ENCODE measurements at regions not wholly inside any gene's neighbourhood (a gene's known extent, or its start where the extent isn't known, plus 50 kb on each side); places are given as distances from the start of the nearest gene placed in this dataset.

DNA sequence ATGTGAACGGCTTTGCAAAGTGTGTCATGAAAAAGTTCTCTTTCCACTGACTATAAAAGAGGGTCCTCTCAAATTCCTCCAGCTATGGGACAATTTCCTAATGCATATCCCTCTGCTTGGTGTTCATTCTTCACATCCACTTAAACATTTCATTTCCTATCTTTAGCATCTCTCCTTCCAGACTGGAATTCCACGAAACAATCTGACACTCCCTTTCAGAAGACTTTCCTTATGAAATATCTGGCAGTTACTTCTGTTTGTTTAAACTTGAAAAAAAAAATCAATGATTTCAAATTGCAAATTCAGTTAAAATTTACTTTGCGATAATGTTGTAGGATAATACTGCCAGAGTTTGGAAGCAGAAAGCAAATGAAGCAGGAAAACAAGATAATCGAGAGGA is 105.8 kb upstream of the SELENOK start:
- peaks cover 5% of the 10 kb centered on the region for H3K4me1 Mint-ChIP-seq (ENCODE audit: low read depth, unreplicated experiment)
- H4K20me1 ChIP-seq (ENCODE audit: insufficient read depth, low read length): no peaks in the 10 kb centered on the region
- no peaks in the 10 kb centered on the region for H3K27me3 ChIP-seq (ENCODE audit: insufficient read depth, low read length)
- H2AFZ ChIP-seq (ENCODE audit: low read depth, low read length): no peak overlapping the region
- H3K9me3 ChIP-seq (ENCODE audit: insufficient read depth, low read depth, low read length): no peaks in the 10 kb centered on the region
- H3K27ac Mint-ChIP-seq (ENCODE audit: unreplicated experiment): no peak overlapping the region
- no peaks in the 10 kb centered on the region for H3K79me2 ChIP-seq (ENCODE audit: insufficient read depth, low read length)
- H3K4me3 ChIP-seq (ENCODE audit: insufficient read depth, low read depth, low read length): no peak overlapping the region
- no peak for FAIRE-seq
- H3K9ac ChIP-seq (ENCODE audit: low read length): no peak overlapping the region
- no peak overlapping the region for H3K27ac ChIP-seq (ENCODE audit: low read depth, low read length)
- no peak for TF ChIP-seq EZH2 (IDR thresholded peaks at IDR 0.05; ENCODE audit: insufficient read depth, low read length)
- TF ChIP-seq, protein P1, sequence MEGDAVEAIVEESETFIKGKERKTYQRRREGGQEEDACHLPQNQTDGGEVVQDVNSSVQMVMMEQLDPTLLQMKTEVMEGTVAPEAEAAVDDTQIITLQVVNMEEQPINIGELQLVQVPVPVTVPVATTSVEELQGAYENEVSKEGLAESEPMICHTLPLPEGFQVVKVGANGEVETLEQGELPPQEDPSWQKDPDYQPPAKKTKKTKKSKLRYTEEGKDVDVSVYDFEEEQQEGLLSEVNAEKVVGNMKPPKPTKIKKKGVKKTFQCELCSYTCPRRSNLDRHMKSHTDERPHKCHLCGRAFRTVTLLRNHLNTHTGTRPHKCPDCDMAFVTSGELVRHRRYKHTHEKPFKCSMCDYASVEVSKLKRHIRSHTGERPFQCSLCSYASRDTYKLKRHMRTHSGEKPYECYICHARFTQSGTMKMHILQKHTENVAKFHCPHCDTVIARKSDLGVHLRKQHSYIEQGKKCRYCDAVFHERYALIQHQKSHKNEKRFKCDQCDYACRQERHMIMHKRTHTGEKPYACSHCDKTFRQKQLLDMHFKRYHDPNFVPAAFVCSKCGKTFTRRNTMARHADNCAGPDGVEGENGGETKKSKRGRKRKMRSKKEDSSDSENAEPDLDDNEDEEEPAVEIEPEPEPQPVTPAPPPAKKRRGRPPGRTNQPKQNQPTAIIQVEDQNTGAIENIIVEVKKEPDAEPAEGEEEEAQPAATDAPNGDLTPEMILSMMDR (IDR thresholded peaks at IDR 0.05; ENCODE audit: insufficient read depth, low read depth, low read length): no peak
- peaks cover 3% of the 10 kb centered on the region for H3K9me3 Mint-ChIP-seq (ENCODE audit: unreplicated experiment)
- DNase-seq (ENCODE audit: low read depth): no peak
- no peaks in the 10 kb centered on the region for H3K4me1 ChIP-seq (ENCODE audit: insufficient read depth, low read length)
- H3K36me3 ChIP-seq (ENCODE audit: insufficient read depth, low read length): no peaks in the 10 kb centered on the region
- no peak overlapping the region for H3K4me2 ChIP-seq (ENCODE audit: low read length)
- peaks cover 15% of the 10 kb centered on the region for H3K27me3 Mint-ChIP-seq (ENCODE audit: low read depth, unreplicated experiment)
- no peak overlapping the region for H3K4me3 Mint-ChIP-seq (ENCODE audit: unreplicated experiment)
- H3K36me3 Mint-ChIP-seq (ENCODE audit: low read depth, unreplicated experiment): no peaks in the 10 kb centered on the region

DNA sequence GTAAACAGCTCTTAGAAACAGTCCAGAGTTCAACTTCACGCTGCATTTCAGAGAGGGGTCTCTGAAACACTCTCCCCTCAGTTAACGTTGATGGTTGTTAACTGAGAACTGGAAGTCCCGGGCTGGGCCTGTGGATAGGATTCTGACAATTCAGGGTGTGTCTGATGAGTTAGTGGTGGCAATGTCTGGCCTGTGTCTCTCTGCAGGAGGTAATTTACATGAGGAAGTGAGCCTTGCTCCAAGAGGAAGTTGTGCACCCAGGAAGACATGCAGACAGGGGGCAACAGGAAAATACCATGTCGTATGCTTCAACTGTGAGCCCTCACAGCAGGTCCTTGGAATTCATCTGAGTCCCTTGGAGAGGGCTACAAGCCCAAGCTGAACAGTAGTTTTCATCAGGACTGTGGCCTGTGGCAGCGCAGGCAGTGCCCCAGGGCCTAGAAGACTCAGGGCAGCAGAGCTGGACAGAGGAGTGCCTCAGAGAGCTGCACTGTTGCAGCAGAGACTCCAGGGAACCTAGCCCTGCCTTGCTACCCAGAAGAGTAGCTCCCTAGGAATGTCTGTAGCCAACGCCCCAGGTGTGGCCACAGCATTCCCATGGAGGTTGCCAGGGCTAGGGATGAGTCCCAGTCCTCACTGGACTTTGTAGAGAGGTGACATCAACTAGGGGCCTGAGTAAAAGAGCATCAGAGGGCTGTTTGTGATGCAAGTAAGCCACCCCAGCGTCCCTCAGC is 104.6 kb upstream of the SELENOK start:
- Histone ChIP-seq H3K27me3 (ENCODE audit: insufficient read depth, low read length) (no peaks in the 10 kb centered on the region), H3K27ac (ENCODE audit: low read depth, low read length) (no peak overlapping the region), H3K9me3 (ENCODE audit: insufficient read depth, low read depth, low read length) (no peaks in the 10 kb centered on the region), H3K4me1 (ENCODE audit: insufficient read depth, low read length) (no peaks in the 10 kb centered on the region), H3K79me2 (ENCODE audit: insufficient read depth, low read length) (no peaks in the 10 kb centered on the region), H3K4me2 (ENCODE audit: low read length) (no peak overlapping the region), H3K36me3 (ENCODE audit: insufficient read depth, low read length) (no peaks in the 10 kb centered on the region), H4K20me1 (ENCODE audit: insufficient read depth, low read length) (no peaks in the 10 kb centered on the region), H2AFZ (ENCODE audit: low read depth, low read length) (no peak overlapping the region), H3K4me3 (ENCODE audit: insufficient read depth, low read depth, low read length) (no peak overlapping the region), H3K9ac (ENCODE audit: low read length) (no peak overlapping the region)
- Mint-ChIP-seq H3K4me3 (ENCODE audit: unreplicated experiment) (no peak overlapping the region), H3K9me3 (ENCODE audit: unreplicated experiment) (peaks cover 3% of the 10 kb centered on the region), H3K27me3 (ENCODE audit: low read depth, unreplicated experiment) (peaks cover 15% of the 10 kb centered on the region), H3K4me1 (ENCODE audit: low read depth, unreplicated experiment) (peaks cover 5% of the 10 kb centered on the region), H3K27ac (ENCODE audit: unreplicated experiment) (no peak overlapping the region), H3K36me3 (ENCODE audit: low read depth, unreplicated experiment) (no peaks in the 10 kb centered on the region)
- DNase-seq (ENCODE audit: low read depth) (no peak), FAIRE-seq (no peak)
- TF ChIP-seq EZH2 (IDR thresholded peaks at IDR 0.05; ENCODE audit: insufficient read depth, low read length): no peak
- TF ChIP-seq, protein P1 (IDR thresholded peaks at IDR 0.05; ENCODE audit: insufficient read depth, low read depth, low read length): no peak

GRCh38 chr3:53994986-53995603 is 103.4 kb upstream of the SELENOK start:
- Histone ChIP-seq H3K79me2 (ENCODE audit: insufficient read depth, low read length) (no peaks in the 10 kb centered on the region), H4K20me1 (ENCODE audit: insufficient read depth, low read length) (no peaks in the 10 kb centered on the region), H3K4me1 (ENCODE audit: insufficient read depth, low read length) (no peaks in the 10 kb centered on the region), H2AFZ (ENCODE audit: low read depth, low read length) (no peak overlapping the region), H3K27ac (ENCODE audit: low read depth, low read length) (no peak overlapping the region), H3K4me3 (ENCODE audit: insufficient read depth, low read depth, low read length) (no peak overlapping the region), H3K36me3 (ENCODE audit: insufficient read depth, low read length) (no peaks in the 10 kb centered on the region), H3K9ac (ENCODE audit: low read length) (no peak overlapping the region), H3K4me2 (ENCODE audit: low read length) (no peak overlapping the region), H3K9me3 (ENCODE audit: insufficient read depth, low read depth, low read length) (no peaks in the 10 kb centered on the region), H3K27me3 (ENCODE audit: insufficient read depth, low read length) (no peaks in the 10 kb centered on the region)
- Mint-ChIP-seq H3K4me1 (ENCODE audit: low read depth, unreplicated experiment) (peaks cover 5% of the 10 kb centered on the region), H3K4me3 (ENCODE audit: unreplicated experiment) (no peak overlapping the region), H3K27ac (ENCODE audit: unreplicated experiment) (no peak overlapping the region), H3K36me3 (ENCODE audit: low read depth, unreplicated experiment) (no peaks in the 10 kb centered on the region), H3K9me3 (ENCODE audit: unreplicated experiment) (peaks cover 3% of the 10 kb centered on the region), H3K27me3 (ENCODE audit: low read depth, unreplicated experiment) (peaks cover 9% of the 10 kb centered on the region)
- TF ChIP-seq EZH2 (IDR thresholded peaks at IDR 0.05; ENCODE audit: insufficient read depth, low read length): no peak
- TF ChIP-seq, protein P1 (IDR thresholded peaks at IDR 0.05; ENCODE audit: insufficient read depth, low read depth, low read length): no peak
- DNase-seq (ENCODE audit: low read depth) (no peak), FAIRE-seq (no peak)

Data from astrocyte (in vitro differentiated cells and primary cell).